Activated CD4-positive, CD25-positive, alpha-beta regulatory T cell treated with anti-CD3 and anti-CD28 coated beads, Interleukin-2, amount 50 U/mL, for 72 hours (primary cell): ENCODE measurements at regions not wholly inside any gene's neighbourhood (a gene's known extent, or its start where the extent isn't known, plus 50 kb on each side); places are given as distances from the start of the nearest gene placed in this dataset.
"Not testable (repeated sequence)": the region's sequence is repeated elsewhere in the genome, so short reads cannot be mapped to it uniquely, and the experiment has no call there.

Experiments used
- DNase-seq: peaks from one replicate; pipeline ENCODE4 v3.0.0; 2021

DNA sequence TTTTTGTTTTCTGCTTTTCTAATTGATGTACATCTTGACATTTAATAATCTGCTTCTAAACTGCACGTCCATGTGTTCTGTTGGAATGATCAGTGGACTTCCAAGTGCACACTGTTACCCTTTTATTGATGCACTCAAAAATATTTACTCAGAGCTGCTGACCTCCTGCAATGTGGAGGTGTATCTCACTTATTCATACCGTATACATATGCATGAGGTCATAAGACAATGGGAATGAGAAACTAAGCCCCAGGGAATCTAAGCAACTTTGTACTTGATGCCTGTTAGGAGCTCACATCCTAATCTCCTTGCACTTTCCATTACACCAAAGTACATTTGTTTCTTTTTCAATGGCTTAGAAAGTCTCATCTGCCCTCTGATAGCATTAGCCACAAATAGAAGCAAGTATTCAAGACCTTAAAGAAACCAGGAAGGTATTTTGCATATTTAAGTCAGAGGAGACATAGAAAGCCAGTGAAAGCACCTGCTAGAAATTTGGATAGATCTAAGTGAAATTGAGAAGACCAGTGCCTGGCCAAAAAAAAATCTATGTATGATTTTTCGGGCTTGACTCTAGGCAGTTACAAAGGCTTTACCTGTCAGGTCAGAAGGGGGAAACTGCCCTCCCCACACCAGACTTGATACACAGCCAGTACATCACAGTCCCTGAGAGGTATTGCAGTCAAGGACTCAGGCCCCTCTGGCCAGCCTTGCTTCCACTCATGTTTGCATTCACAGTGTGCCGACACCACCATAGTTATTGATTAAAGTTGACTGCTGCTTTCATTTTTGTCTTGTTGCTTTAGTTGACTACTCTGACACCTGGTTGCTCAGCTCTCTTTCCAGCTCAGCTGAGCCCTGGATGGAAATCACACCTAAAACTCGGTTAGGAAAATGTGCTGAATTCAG is 391.7 kb upstream of the CYRIA start:
- no peak for DNase-seq

DNA sequence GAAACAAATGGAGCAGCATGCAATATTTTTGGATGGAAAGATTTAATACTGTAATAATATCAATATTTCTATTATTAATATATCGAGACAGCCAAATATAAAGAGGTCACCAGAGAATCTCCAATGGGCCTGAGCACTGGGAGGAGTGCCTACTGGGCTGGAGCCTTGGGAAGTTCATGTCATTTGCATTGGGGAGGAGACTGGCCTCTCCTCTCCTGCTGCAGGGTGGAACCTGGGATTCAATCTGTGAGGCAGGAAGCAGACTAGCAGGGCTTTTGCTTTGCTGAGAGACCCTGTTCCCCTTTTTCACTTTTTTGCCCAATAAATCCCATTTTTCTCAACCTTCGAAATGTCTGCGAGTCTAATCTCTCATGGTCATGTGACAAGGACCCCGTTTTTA is 390.6 kb upstream of the CYRIA start:
- no peak for DNase-seq

DNA sequence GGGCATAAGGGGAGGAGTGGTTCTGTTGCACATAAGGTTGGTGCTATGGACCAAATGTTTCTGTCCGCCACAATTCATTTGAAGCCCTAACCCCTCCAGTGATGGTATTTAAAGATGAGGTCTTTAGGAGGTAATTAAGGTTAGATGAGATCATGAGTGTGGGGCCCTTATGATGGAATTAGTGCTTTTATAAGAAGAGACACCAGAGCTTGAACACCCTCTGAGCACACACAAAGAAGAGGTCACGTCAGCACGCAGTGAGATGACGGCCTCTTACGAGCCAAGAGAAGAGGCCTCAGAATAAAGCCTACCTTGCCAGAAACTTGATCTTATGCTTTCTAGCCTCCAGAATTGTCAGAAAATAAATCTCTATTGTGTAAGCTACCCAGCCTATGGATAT is 386.4 kb upstream of the CYRIA start:
- DNase-seq, result no peak

DNA sequence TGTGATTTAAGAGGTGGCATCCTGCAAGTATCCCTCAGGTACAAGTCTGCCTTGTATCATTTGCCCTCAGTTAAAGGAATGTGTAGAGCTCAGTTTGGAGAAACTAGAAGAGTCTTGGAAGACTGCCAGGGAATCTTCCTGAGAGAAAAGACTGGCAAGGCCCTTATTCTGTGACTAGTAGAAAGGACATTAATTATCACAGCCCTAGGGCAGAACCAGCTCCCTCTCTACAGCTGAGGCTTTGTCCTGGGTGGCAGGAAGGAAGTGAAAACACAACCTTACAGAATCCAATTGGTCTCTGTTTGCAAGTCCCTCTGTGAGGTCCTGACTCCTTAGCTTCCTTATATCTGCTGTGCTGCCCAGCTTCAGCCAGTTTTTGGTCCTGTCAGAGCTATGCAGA is 385.9 kb upstream of the CYRIA start:
- DNase-seq, result no peak

DNA sequence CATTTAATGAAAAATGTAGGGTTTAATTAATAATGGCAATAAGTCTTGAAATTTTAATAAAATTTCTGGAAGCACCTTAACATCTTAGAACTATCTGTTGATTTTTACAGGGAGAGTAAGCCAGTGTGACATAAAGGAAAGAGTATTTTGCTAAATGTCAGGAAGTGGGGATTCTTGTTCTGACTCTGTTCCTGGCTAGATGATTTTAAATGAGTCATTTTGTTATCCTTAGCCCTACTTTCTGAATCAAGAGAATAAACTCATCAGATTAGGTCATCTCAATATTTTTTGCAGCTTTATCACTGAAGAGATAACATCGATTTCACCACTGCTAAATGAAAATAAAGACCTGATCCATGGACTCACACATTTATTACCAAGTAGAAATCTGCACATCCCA is 377.5 kb upstream of the CYRIA start:
- no peak for DNase-seq

DNA sequence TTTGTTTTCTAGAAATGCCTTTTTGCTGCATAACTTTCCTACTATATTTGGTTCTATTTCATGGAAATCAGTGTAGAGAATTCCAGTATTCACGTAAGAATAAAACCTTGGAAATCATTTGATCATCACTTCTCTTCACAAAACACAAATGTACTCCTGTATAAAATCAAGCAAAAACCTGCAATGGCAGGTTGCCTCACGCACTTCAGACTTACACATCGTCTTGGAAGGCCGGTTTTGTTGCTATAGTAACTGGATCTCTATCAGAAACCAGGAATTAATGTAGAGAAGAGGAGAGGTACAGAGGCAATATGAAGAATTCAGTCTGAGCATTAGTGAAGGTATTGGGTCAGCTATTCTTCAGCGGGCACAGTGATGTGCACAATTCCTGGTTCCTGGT is 370.7 kb upstream of the CYRIA start:
- DNase-seq, result no peak

DNA sequence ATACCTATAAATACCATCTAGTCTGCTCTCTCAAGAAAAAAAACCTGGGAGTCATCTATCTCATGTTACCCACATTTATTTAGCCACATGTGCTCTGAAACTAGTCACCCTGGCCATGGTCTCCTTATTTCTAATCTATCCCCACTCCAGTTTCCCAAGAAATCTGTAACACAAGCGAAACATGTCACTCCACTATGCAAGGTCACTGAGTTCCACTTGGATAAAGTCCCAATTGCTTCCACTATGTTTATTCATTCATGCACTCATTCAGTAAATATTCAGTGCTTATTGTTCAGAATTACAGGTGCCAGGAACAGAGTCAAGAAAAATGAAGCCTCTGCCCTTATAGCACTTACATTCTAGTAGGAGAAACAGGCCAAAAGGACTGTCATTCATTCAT is 369.4 kb upstream of the CYRIA start:
- no peak for DNase-seq

DNA sequence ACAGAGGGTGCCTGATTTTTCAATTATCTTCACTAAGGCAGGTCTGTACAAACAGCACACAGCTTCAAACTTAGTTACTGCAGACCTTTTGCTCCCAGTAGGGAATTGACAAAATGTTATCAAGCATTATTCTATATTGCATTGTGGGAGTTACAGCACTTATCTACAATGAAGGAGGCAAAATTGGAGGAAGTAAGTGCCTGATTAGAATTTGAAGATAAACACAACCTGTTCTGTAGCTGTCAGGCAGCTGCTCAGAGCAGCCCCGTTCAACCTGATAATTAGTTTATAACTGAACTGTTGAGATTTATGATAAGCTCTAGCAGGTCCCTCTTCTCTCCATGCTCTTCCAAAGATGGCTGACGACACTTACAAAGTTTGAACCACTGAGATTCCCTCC is 364.4 kb upstream of the CYRIA start:
- DNase-seq, result no peak

DNA sequence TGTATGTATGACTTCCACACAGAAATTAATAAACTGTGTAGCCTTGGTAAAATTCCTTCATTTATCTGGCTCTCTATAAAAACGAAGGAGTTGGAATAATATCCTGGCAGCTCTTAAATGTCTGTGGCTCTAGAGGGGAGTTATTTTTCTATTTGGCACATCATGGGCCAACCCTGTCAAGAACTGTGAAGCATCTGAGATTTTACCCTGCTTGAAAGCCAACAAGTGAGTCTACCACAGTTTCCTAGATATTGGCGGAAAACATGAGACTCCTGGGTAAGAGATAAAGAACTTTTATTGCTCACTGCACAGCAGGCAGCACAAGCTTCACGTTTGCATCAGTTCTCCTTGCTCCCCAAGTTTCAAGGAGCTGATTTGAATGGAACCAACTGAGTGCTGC is 346.7 kb upstream of the CYRIA start:
- no peak for DNase-seq

DNA sequence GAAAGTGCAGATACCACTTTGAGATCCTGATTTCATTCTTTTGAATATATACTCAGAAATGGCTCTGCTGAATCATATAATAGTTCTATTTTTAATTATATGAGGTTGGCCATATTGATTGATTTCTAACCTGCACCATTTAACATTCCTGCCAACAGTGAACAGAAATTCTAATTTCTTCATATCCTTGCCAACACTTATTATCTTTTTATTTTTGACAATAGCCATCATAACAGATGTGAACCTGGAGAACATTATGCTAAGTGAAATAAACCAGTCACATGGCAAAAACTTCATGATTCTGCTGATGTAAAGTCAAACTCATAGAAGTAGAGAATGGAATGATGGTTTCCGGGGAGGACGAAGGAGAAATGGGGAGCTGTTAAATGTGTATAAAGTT is 344.5 kb upstream of the CYRIA start:
- no peak for DNase-seq

DNA sequence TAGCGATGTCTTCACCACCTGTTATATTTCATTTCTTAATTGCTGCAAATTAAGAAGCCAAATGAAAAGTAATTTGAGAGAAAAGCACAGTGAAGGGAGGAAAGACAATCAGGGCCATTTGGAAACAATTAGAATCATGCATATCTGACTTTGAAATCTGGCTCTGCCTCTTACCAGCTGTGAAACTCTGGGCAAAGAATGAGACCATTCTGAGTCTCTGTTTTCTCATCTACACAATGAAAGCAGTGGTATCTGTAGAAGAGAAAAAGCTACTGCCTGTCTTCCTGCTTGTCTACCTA is 334.5 kb upstream of the CYRIA start:
- no peak for DNase-seq

DNA sequence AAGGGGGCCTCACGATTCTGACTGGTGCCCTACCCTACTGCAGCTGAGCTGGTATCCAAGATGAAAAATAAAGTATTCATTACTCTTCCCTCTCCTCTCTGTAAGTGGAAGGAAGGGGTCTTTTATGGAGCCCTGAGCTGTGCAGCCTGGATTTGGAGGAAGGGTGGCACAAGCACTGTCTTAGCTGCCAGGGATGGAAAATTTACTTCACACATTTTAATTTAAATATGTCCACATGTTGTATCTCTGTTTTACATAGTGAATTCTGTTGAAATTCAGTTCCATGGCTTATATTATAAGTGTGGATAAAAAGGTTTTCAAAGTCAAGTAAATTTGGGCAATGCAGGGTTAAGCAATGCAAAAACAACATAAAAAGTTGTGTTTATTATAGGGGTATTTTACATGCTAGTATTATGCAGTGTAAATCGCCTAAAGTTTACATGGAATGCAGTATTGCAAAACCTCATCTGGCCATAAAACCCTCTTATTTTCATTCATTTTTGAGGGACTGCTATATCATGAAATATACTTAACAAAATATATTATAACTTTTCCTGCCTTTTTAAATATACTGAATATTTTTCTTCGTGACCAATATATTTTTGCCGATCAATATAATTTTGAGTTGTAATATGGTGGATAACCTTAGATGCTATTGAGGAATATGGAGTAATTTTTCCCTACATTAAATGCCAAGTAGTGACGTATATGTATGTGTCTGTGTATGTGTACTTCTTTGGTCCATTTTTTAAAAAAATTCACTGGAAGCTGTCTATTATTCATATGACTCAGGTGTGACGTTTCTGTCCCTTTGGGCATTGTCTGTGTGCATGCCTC is 333.9 kb upstream of the CYRIA start:
- no peak for DNase-seq

DNA sequence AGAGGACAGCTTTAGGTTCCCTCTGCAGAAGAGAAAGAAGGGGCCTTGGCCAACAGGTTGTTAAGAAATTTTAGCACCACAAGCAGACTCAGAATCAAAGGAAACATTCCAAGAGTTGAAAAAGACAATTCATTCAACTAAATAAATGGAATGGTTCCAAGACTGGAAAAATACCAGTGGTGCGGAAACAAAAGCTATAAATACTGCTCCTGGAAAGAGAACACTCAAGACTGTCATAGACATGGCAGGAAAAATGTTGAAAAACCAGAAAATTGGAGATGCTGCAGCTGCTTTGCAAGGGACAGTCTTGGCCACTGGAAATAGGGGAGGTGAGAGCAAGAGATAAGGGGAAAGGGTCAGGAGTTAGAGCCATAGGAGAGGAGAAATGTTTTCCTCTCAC is 312.7 kb upstream of the CYRIA start:
- no peak for DNase-seq

DNA sequence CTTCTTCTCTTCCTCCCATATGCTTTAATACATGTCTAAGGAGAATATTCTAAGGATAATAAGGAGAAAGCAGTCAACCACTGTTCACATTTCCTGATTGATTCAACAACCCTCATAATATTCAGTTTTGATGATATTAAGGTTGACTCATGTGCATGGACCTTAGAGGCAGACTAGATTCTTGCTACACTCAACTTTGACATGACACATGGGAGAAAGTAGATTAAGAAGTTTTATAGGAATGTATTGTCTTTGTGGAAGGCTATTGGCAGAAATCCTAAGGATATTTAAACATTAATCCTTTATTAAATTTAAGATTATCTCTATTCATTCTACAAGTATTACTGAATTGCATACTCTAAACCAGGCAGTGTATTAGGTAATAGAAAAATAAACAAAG is 309.1 kb upstream of the CYRIA start:
- no peak for DNase-seq

DNA sequence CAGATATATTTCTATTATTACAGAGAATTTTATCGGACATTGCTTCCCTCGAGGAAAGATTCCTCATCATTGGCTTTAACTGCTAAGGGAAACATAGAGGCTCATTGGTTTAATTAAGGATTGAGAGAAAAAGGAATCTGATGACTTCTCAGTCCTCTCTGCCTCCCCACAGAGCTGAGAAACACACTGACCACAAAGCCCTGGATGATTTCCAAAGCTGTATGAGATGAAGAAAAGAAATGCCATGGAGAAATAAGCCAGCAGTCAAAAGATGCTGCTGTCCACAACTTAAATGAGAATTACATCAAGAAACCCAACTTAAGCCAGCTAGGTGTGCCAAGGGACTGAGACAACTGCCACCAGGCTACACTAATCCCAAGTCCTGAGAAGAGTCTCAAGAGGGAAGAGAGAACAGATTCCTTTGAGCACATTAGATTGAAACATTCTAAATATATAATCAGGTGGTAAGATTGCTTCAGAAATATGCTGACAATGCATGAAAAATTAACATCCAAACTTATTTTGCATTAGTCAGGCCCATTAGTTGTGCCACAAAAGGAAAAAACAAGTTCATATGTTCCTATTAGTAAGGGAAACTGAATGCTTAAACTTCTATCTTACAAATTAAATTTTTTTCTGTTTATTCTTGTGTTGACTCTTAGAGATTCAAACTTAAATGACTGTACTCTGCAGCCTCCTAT is 308.1 kb upstream of the CYRIA start:
- DNase-seq, result no peak

DNA sequence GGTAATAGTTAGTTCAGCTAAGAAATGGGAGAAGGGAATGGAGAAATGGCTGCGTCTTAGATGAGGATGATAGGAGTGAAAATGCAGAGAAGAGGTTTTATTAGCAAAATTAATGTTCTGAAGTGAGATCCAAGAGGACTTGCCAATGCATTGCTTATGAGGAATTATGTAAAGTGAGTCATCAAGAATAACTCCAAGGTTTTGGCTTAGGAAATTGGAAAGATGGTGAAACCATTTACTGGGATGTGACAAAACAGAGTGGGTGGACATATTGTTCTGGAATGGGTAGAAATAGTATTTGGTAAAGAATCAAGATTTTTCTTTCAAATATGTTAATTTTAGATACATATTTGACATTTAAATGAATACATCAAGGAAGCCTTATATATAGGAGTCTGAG is 306.6 kb upstream of the CYRIA start:
- no peak for DNase-seq

DNA sequence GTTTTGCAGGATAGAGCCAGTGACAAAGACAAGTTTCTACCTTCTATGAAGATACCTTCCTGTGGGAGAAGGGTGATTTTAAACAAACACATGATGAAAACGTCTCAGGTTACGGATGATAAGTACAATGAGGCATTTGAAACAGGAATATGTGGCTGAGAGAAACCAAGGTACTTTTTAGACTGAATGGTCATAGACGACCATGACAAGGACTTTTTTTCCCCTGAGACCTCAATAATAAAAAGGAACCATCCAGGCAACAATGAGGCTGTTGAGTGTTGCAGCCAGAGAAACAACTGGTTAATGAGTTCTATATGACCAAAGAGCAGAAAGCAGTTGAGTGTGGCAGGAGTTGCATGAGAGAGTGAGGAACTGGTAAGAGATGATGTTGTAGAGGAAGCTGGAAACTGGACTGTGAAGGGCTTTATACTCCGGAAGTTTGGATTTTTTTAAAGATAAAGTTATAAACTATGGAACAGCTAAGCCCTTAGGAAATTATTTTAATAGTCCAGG is 306.1 kb upstream of the CYRIA start:
- DNase-seq, result no peak

DNA sequence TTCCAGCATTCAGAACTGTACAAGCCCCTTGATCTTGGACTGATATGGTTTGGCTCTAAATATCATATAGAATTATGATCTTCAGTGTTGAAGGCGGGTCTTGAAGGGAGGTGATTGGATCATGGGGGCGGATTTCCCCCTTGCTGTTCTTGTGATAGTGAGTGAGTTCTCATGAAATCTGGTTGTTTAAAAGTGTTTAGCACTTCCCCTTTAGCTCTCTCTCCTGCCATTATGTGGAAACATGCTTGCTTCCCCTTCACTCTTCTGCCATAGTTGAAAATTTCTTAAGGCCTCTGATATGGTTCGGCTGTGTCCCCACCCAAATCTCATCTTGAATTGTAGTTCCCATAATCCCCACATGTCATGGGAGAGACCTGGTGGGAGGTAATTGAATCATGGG is 305.3 kb upstream of the CYRIA start:
- not testable (repeated sequence) for DNase-seq

DNA sequence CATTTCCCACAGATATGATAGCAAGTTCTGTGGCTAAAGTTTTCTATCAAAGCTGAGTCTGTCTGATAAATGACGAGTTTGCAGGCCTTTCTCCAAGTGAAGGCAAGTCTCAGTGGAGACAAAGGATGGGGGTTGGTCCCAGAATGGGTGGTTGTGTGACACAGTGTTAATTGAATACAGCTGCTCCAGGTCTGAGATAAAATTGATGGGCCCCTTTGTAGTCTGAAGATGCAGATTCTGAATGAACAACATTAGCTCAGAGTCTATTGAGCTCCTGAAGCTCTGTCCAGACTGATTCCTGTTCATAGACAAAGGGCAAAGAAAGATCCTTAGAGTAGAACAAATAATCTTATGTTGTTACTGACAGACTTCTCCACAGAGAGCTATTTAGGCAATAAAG is 296.9 kb upstream of the CYRIA start:
- DNase-seq, result no peak

DNA sequence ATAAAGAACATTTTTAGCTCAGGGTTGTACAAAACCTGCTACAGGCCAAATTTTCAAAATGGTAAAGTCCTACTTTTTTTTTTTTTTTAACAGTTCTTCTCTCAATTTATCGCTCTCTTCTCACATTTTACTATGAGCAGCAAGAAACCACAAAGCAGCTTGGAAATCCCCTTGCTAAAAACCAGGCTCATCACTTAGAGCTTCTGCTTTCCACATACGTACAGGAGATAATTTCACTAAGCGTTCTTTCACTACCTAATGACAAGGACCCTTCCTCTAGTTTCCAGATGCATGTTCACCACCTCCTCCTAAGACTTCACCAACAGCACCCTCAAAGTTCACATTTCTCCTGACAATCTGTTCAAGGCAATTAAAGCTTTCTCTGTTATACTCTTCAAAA is 294.9 kb upstream of the CYRIA start:
- no peak for DNase-seq

DNA sequence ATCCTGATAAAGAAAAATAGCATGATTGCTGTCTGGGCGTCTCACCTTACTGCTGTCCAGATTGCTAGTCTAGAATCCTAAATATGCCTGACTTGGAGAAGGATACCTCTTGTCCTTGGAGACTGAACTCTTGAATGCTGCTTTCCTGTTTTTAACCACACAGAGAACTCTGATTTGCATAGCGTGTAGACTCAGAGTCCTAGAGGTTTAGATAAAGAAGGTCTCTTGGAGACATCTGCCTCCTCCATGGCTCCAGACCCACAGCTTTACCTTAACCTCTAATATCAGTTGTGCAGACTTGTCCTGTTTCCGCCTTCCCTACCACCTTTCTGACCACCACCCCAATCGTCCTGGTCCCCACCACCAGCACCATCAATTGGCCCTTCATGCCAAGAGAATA is 292.6 kb upstream of the CYRIA start:
- no peak for DNase-seq

DNA sequence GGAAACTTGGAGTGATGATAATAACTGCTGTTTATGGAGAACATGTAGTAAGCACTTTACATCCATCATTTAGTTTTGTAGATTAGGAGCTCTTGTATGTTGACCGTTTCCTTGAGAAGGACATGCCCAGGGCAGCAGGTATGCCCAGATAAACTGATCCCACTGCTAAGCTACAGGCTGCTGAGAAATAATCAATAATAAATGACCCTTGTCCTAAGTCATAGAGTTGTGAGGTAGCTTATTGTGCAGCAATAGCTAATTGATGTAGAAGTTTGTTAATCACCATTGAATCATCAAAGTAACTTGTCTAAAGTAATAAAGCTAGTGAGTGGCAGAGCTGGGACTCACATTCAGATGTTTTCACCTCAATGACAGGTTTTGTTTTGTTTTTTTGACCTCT is 287.2 kb upstream of the CYRIA start:
- DNase-seq, result no peak

DNA sequence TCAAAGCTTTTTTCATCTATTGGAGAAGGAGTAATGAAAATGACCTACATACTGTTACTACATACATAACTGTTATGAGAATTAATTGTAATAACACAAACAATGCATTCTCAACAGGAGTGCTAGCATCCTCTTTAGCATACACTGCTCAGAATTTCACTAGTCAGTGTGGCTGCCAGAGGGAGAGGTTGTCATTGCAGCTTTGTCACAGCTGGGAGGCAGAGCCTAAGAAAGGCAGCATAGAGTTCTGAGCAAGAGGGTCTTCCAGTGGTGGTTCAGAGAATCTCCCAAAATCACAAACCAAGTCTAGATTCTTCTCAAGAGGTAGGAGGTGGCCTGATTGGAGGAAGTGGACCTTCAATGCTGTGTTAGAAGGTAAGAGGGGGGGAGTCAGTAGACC is 286.7 kb upstream of the CYRIA start:
- no peak for DNase-seq

DNA sequence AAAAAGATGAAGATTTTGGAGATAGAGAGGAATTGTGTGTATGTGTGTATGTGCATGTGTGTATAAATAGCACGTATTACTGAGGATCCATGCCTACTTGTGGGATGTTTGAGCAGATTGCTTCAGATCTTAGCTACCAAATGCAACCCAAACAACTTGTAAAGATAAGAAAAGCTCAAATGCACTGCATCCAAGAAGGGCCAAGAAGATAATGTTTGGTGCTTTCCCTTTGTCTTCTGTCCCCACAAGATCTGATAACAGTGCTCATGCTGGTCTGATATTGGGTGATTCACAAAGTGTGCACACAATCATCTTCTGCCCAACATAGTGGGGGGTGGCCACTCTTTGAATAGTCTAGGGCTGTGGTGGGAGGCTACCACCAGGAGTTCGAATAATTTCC is 284.8 kb upstream of the CYRIA start:
- no peak for DNase-seq
